PFSK-1 (cell line): ENCODE measurements at regions not wholly inside any gene's neighbourhood (a gene's known extent, or its start where the extent isn't known, plus 50 kb on each side); places are given as distances from the start of the nearest gene placed in this dataset.

Experiments used
- FOXP2 ChIP-seq: optimal IDR thresholded peaks from 2 replicates; pipeline ENCODE3; 2011; ENCODE audit warnings: borderline replicate concordance, control low read depth, inconsistent platforms; ENCODE audit not compliant: insufficient read depth; ENCODE audit errors: extremely low read length, extremely low read depth
- POLR2AphosphoS5 ChIP-seq: IDR thresholded peaks from 2 replicates; pipeline ENCODE4 v1.6.1; 2012; ENCODE audit warnings: low read depth, mild to moderate bottlenecking, control low read depth, low read length, moderate library complexity
- SIN3A ChIP-seq: IDR thresholded peaks from 2 replicates; pipeline ENCODE4 v1.6.1; 2012; ENCODE audit warnings: mild to moderate bottlenecking, low read length, moderate library complexity, borderline replicate concordance; ENCODE audit not compliant: insufficient read depth
- TAF1 ChIP-seq: IDR thresholded peaks from 2 replicates; pipeline ENCODE4 v1.6.1; 2012; ENCODE audit warnings: low read length, control low read depth, borderline replicate concordance; ENCODE audit not compliant: insufficient read depth
- TF ChIP-seq, protein P1 (sequence below), 2 experiments: IDR thresholded peaks; 2 replicates each; pipeline versions ENCODE4 v1.6.1 to v1.8.0; 2011 to 2012; ENCODE audit warnings: low read depth in 2 of 2, low read length in 2 of 2, control low read depth in 1 of 2, inconsistent platforms in 1 of 2, mild to moderate bottlenecking in 1 of 2, moderate library complexity in 1 of 2; ENCODE audit not compliant: insufficient read depth in 1 of 2

DNA sequence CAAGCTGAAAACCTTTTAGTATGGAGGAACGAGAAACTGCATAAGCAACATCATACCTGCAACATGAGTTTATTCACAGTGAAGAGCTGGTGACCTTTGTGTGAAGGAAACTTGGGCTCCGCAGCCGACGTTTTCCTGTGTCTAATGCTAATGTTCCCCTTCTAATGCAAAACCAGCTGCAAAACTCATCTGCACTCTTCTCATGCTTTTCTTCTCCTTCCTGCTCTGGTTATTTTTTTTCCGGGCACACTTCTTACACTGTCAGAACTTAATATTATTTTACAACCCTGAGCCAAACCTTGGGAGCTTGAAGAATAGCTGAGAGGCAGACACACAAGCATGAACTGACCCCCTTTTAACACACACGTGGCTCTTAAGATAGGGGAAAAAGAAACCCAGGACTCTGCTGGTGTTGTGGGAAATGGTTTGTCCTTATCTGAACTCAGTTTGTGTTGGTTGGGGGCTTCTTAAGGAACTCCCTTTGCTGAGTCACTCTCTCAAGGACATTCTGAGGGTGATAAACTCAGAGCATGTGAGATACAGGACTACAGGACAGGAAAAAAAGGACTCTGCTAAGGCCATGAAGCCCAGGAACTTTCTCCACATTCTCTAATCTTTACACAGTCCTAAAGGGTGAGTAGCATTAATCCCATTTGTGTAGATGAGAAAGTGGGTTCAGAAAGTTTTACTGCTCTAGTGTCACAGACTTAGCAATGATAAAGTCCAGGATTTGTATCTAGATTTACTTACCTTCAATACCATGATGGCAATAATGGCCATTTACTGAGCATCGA is 439.3 kb upstream of the TRIB2 start:
- TF ChIP-seq FOXP2 (no peak), SIN3A (no peak), TAF1 (no peak), POLR2AphosphoS5 (no peak)
- TF ChIP-seq, protein P1, sequence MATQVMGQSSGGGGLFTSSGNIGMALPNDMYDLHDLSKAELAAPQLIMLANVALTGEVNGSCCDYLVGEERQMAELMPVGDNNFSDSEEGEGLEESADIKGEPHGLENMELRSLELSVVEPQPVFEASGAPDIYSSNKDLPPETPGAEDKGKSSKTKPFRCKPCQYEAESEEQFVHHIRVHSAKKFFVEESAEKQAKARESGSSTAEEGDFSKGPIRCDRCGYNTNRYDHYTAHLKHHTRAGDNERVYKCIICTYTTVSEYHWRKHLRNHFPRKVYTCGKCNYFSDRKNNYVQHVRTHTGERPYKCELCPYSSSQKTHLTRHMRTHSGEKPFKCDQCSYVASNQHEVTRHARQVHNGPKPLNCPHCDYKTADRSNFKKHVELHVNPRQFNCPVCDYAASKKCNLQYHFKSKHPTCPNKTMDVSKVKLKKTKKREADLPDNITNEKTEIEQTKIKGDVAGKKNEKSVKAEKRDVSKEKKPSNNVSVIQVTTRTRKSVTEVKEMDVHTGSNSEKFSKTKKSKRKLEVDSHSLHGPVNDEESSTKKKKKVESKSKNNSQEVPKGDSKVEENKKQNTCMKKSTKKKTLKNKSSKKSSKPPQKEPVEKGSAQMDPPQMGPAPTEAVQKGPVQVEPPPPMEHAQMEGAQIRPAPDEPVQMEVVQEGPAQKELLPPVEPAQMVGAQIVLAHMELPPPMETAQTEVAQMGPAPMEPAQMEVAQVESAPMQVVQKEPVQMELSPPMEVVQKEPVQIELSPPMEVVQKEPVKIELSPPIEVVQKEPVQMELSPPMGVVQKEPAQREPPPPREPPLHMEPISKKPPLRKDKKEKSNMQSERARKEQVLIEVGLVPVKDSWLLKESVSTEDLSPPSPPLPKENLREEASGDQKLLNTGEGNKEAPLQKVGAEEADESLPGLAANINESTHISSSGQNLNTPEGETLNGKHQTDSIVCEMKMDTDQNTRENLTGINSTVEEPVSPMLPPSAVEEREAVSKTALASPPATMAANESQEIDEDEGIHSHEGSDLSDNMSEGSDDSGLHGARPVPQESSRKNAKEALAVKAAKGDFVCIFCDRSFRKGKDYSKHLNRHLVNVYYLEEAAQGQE (IDR thresholded peaks at IDR 0.05; ENCODE audit: insufficient read depth in 1 of 2, low read depth in 2 of 2, low read length in 2 of 2) = no peak

DNA sequence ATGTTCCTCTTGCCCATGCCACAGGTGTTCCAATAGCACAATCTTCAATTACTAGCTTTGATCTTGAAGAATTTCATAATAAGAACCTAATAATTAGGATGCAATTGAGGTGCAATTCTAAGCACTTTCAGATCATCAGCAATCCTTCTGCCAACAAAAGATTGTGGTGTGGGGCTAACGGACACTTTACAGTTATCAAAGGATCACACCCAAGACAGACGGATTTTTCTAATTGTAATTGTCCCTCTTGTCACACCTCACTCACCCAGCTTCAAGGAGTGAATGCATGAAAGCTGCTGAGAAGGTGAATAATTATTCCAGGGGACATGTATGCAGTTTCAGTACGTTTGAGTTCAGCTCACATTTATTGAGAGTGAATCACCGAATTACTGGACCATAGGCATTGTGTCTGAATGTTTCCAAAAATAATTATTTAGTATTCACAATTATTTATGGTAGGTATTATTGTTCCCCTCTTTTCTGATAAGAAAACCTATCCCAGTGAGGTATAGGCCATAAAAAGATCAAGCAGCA is 438.5 kb upstream of the TRIB2 start:
- no peak for TF ChIP-seq SIN3A
- TF ChIP-seq, protein P1 (IDR thresholded peaks at IDR 0.05; ENCODE audit: insufficient read depth in 1 of 2, low read depth in 2 of 2, low read length in 2 of 2) = no peak
- TF ChIP-seq TAF1 = no peak
- no peak for TF ChIP-seq FOXP2
- no peak for TF ChIP-seq POLR2AphosphoS5

DNA sequence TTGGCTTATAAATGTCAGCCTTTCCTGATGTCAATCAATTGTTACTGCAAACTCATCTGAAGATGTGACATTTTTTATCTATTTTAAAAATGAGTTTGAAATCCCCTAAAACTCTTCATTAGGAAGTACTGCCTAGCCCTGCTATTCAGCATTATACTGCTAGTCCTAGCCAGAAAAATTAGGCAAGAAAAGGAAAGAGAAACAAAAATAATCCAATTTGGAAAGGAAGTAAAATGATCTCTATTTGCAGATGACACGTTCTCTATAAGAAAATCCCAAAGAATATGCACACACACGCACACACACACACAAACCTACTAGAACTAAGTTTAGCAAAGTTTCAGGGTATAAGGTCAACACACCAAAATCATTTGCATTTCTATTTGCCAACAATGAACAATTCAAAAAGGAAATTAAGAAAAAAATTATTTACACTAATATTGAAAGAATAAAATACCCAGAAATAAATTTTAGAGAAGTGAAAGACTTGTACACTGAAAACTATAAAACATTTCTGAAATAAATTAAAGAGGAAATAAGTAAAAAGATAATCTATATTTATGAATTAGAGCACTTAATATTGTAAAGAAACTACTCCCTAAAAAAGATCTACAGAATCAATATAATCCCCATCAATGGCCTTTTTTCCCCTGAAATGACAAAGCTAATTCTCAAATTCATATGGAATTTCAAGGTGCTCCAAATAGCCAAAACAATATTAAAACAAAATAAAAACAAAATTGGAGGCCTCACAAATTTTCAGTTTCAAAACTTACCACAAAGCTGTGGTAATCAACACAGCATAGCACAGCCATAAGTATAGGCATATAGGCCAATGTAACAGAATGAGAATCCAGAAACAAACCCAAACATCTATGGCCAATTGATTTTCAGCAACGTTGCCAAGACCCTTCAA is 433.7 kb upstream of the TRIB2 start:
- no peak for TF ChIP-seq TAF1
- TF ChIP-seq, protein P1 (IDR thresholded peaks at IDR 0.05; ENCODE audit: insufficient read depth in 1 of 2, low read depth in 2 of 2, low read length in 2 of 2) = no peak
- TF ChIP-seq FOXP2 = no peak
- TF ChIP-seq SIN3A = no peak
- TF ChIP-seq POLR2AphosphoS5 = no peak

DNA sequence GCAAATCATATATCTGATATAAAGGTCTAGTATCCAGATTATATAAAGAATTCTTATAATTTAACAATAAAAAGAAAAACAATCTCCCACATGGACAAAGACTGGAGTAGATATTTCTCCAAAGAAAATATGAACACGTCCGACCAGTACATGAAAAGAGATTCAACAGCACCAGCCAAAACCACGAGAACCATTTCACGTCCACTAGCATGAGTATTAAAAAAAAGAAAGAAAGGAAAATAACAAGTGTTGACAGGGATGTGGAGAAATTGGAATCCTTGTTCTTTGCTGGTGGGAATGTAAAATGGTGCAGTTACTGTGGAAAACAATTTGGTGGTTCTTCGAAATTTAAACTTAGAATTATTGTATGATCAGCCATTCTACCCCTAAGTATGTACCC is 432.7 kb upstream of the TRIB2 start:
- TF ChIP-seq SIN3A = no peak
- TF ChIP-seq POLR2AphosphoS5 = no peak
- TF ChIP-seq FOXP2 = no peak
- TF ChIP-seq, protein P1 (IDR thresholded peaks at IDR 0.05; ENCODE audit: insufficient read depth in 1 of 2, low read depth in 2 of 2, low read length in 2 of 2) = no peak
- no peak for TF ChIP-seq TAF1
